ENCODE measurements at regions not wholly inside any gene's neighbourhood (a gene's known extent, or its start where the extent isn't known, plus 50 kb on each side); places are given as distances from the start of the nearest gene placed in this dataset.

DNA sequence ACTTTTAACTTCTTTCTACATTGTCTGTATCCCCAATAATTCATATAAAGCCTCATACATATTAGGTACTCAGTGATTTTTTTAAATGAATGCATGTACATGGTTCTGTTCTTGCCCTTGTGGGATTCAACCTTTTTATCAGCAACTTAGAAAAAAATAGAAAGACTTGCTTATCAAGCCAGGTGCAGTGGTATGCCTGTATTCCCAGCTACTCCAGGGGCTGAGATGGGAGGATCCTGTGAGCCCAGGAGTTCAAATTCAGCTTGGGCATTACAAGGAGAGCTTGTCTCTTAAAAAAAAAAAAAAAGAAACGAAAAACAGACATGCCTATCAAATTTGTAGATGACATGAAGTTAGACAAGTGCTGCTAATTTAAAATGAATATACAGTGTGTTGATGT, 54.2 kb upstream of the MYCBP2 start:
- no peak for DNase-seq (ENCODE audit: low read depth in 2 of 2)
- H3K4me2 ChIP-seq (ENCODE audit: extremely low read depth, insufficient read depth, low read length), result no peak overlapping the region
- H3K27me3 ChIP-seq (ENCODE audit: control insufficient read depth, insufficient read depth, low read length), result no peaks in the 10 kb centered on the region
- H3K4me1 ChIP-seq (ENCODE audit: control insufficient read depth, extremely low read depth, insufficient read depth, low read length), result no peaks in the 10 kb centered on the region
- no peak overlapping the region for H3K4me3 ChIP-seq (replicated peaks in 1 of 4; ENCODE audit: control extremely low read depth in 1 of 4, insufficient read depth in 1 of 4, low read depth in 3 of 4, low read length in 4 of 4)
- H3K9me3 ChIP-seq (ENCODE audit: control insufficient read depth, insufficient read depth, low read depth, low read length), result no peaks in the 10 kb centered on the region
- no peak overlapping the region for H3K27ac ChIP-seq (ENCODE audit: insufficient read depth, low read length)
- no peaks in the 10 kb centered on the region for H3K36me3 ChIP-seq (ENCODE audit: control insufficient read depth, insufficient read depth, low read length)
- H4K20me1 ChIP-seq (ENCODE audit: control insufficient read depth, extremely low read depth, insufficient read depth, low read length), result no peaks in the 10 kb centered on the region
- no peak overlapping the region for H3K9ac ChIP-seq (ENCODE audit: insufficient read depth, low read length)
- TF ChIP-seq EZH2 (IDR thresholded peaks at IDR 0.05; ENCODE audit: low read length, missing control alignments), result no peak
- no peak for TF ChIP-seq CTCF (conservative IDR thresholded peaks at IDR 0.05 in 1 of 2, IDR thresholded peaks at IDR 0.05 in 1 of 2; ENCODE audit: low read depth in 1 of 2, low read length in 2 of 2)
- H2AFZ ChIP-seq (ENCODE audit: low read length), result no peak overlapping the region
- no peaks in the 10 kb centered on the region for H3K79me2 ChIP-seq (ENCODE audit: control insufficient read depth, insufficient read depth, low read length)

DNA sequence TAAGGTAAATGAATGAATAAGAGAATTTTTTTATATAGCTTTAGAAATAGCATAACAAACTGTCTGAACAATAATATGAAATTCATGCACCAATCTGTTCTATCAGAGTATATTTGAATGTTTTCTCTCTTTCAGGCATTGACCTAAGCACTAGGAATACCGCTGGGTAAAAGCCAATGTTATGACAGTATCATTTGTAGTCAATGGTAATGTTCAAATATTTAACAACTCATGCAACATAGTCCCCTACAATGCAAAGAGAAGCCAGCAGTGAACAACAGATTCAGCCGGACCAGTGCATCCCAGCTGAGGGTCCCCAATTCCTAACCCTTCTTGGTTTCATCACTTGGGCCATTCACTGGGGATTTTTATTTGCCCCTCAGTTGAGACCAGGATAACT, 52.6 kb upstream of the MYCBP2 start:
- H3K27me3 ChIP-seq (ENCODE audit: control insufficient read depth, insufficient read depth, low read length), result no peaks in the 10 kb centered on the region
- TF ChIP-seq CTCF (conservative IDR thresholded peaks at IDR 0.05 in 1 of 2, IDR thresholded peaks at IDR 0.05 in 1 of 2; ENCODE audit: low read depth in 1 of 2, low read length in 2 of 2), result no peak
- TF ChIP-seq EZH2 (IDR thresholded peaks at IDR 0.05; ENCODE audit: low read length, missing control alignments), result no peak
- H3K27ac ChIP-seq (ENCODE audit: insufficient read depth, low read length), result no peak overlapping the region
- H3K9me3 ChIP-seq (ENCODE audit: control insufficient read depth, insufficient read depth, low read depth, low read length), result no peaks in the 10 kb centered on the region
- H3K4me2 ChIP-seq (ENCODE audit: extremely low read depth, insufficient read depth, low read length), result no peak overlapping the region
- H3K4me3 ChIP-seq (replicated peaks in 1 of 4; ENCODE audit: control extremely low read depth in 1 of 4, insufficient read depth in 1 of 4, low read depth in 3 of 4, low read length in 4 of 4), result no peak overlapping the region
- no peak for DNase-seq (ENCODE audit: low read depth in 2 of 2)
- H4K20me1 ChIP-seq (ENCODE audit: control insufficient read depth, extremely low read depth, insufficient read depth, low read length), result no peaks in the 10 kb centered on the region
- no peak overlapping the region for H3K9ac ChIP-seq (ENCODE audit: insufficient read depth, low read length)
- no peaks in the 10 kb centered on the region for H3K4me1 ChIP-seq (ENCODE audit: control insufficient read depth, extremely low read depth, insufficient read depth, low read length)
- H2AFZ ChIP-seq (ENCODE audit: low read length), result no peak overlapping the region
- no peaks in the 10 kb centered on the region for H3K36me3 ChIP-seq (ENCODE audit: control insufficient read depth, insufficient read depth, low read length)
- H3K79me2 ChIP-seq (ENCODE audit: control insufficient read depth, insufficient read depth, low read length), result no peaks in the 10 kb centered on the region

- H4K20me1 ChIP-seq (ENCODE audit: control insufficient read depth, extremely low read depth, insufficient read depth, low read length), result no peaks in the 10 kb centered on the region
- H3K4me3 ChIP-seq (replicated peaks in 1 of 4; ENCODE audit: control extremely low read depth in 1 of 4, insufficient read depth in 1 of 4, low read depth in 3 of 4, low read length in 4 of 4), result no peak overlapping the region
These were observed 51.8 kb upstream of the MYCBP2 start for GRCh38 chr13:77378662-77379061.

More at GRCh38 chr13:77378662-77379061, 51.8 kb upstream of the MYCBP2 start:
- no peak overlapping the region for H3K27ac ChIP-seq (ENCODE audit: insufficient read depth, low read length)
- H2AFZ ChIP-seq (ENCODE audit: low read length), result no peak overlapping the region
- no peaks in the 10 kb centered on the region for H3K79me2 ChIP-seq (ENCODE audit: control insufficient read depth, insufficient read depth, low read length)
- no peak overlapping the region for H3K9ac ChIP-seq (ENCODE audit: insufficient read depth, low read length)
- TF ChIP-seq CTCF (conservative IDR thresholded peaks at IDR 0.05 in 1 of 2, IDR thresholded peaks at IDR 0.05 in 1 of 2; ENCODE audit: low read depth in 1 of 2, low read length in 2 of 2) (no peak), EZH2 (IDR thresholded peaks at IDR 0.05; ENCODE audit: low read length, missing control alignments) (no peak)
- no peaks in the 10 kb centered on the region for H3K4me1 ChIP-seq (ENCODE audit: control insufficient read depth, extremely low read depth, insufficient read depth, low read length)
- no peak overlapping the region for H3K4me2 ChIP-seq (ENCODE audit: extremely low read depth, insufficient read depth, low read length)
- no peaks in the 10 kb centered on the region for H3K27me3 ChIP-seq (ENCODE audit: control insufficient read depth, insufficient read depth, low read length)
- no peaks in the 10 kb centered on the region for H3K36me3 ChIP-seq (ENCODE audit: control insufficient read depth, insufficient read depth, low read length)
- DNase-seq (ENCODE audit: low read depth in 2 of 2), result no peak
- H3K9me3 ChIP-seq (ENCODE audit: control insufficient read depth, insufficient read depth, low read depth, low read length), result no peaks in the 10 kb centered on the region
